GM21619 (cell line): ENCODE measurements at regions not wholly inside any gene's neighbourhood (a gene's known extent, or its start where the extent isn't known, plus 50 kb on each side); places are given as distances from the start of the nearest gene placed in this dataset.
"Not testable (repeated sequence)": the region's sequence is repeated elsewhere in the genome, so short reads cannot be mapped to it uniquely, and the experiment has no call there.

Source experiments
- ATAC-seq: cut with Tn5 transposase; IDR thresholded peaks from one replicate; pipeline ENCODE4 v1.9.1; 2021; ENCODE audit not compliant: unreplicated experiment

DNA sequence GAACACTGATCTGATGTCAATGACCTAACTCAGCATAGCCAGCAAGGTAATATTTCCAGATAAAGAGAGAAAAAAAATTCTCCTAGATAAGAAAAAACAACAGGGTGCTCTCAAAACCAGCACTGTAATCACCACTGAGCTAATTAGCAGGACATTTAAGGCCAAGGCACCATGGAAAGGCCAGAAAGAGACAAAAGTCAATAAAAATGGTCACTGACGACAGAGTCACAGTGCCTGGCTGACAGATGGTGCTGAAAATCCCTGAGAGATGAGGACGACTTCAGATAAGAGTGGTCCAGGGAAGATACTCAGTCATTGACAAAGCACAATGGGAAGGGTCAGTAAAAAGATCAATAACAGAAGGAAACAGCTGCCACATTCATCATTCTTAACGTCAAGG, 186.7 kb downstream of the SPATA31A6 start:
- not testable (repeated sequence) for ATAC-seq

DNA sequence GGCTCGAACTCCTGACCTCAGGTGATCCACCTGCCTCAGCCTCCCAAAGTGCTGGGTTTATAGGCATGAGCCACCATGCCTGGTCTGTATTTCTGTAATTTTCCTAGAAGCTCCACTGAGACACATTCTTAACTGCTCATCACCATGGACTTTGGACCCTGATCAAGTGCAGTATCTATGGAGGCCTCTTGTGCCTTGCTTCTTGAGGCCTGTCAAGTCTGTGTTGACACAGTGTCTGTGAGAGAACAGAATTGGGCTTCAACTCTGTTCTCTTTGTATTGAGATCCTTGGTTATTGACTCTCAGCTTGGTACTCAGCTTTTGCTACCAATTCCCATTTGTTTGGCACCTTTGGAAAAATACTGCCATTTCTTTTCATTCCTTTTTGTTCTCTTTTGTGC, 188.0 kb downstream of the SPATA31A6 start:
- ATAC-seq, result not testable (repeated sequence)

DNA sequence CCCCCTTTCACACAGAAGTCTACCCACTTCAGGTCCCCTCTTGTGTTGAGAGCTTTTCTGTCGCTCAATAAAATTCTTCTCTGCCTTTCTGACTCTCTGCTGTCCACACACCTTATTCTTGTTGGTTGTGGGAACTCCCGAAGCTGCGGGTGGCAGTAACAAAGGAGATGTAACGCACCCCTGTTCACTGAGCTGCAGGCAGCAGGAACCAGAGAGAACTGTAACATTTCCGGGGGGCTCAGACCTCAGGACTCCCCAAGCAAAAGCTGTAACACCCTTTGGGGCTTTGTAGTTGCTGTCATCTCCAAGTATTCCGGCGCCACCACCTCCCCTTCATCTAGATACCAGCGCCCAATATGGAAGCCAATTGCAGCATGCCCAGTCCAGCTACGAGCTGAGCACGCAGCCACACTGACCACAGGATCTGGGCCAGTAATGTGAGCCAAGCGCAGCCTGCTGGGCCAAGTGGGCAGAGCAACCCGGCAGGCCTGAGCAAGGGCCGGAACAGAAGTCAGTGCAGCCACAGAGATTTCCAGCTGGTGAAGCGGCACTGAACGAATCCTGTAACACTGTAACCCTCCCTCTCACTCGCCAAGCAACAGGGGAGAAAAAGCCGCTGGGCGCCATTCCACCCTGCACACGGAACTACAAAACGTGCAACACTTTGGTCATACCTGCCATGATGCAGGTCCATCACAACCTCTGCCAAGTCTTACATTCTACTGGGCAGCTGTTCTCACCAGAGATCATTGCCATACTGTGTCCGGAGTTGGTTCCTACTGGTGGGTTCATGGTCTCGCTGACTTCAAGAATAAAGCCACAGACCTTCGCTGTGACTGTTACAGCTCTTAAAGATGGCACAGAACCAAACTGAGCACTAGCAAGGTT, 194.3 kb downstream of the SPATA31A6 start:
- not testable (repeated sequence) for ATAC-seq

DNA sequence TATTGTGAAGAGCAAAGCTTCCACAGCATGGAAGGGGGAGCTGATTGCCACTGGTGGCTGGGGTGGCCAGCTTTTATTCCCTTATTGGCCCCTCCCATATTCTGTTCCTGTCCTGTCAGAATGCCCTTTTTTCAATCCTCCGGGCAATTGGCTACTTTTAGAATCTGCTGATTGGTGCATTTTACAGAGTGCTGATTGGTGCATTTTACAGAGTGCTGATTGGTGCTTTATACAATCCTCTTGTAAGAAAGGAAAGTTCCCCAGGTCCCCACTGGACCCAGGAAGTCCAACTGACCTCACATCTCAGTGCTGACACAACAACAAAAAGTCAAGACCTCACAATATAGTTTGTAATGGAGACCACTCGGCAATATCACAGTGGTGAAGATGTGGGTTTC, 195.0 kb downstream of the SPATA31A6 start:
- ATAC-seq, result no peak

DNA sequence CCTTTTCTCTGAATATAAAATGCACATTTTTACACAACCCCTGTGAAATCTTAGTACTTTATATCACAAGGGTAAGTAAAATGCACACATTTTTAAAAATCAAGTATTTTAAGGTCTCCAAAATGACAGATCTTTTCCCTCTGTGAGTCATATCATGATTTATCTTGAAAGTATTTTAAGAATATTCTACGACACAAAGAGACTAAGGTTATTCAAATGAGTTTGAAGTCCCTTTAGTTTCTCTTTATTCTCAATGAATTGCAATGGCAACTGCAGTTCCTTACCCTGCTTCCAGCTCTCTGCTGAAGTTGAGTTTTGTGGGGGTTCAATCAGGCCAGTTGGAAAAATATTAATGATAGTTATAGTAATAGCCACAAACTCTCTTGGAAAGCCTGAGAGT, 196.1 kb downstream of the SPATA31A6 start:
- not testable (repeated sequence) for ATAC-seq

DNA sequence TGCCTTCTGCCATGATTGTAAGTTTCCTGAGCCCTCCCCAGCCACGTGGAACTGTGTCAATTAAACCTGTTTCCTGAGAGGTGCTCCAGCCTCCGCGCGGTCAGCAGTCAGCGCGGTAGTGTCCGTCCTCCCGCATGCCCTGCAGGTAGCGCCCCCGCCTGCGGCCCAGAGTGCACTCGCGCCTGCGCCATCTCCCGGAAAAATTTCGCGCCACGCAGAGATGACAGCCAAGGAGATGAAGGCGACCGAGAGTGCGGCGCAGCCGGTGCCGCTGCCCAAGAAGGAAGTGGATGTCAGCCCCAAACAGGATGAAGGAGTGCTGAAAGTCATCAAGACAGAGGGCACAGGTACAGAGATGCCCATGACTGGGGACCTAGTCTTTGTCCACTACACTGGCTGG, 201.1 kb downstream of the SPATA31A6 start:
- not testable (repeated sequence) for ATAC-seq

DNA sequence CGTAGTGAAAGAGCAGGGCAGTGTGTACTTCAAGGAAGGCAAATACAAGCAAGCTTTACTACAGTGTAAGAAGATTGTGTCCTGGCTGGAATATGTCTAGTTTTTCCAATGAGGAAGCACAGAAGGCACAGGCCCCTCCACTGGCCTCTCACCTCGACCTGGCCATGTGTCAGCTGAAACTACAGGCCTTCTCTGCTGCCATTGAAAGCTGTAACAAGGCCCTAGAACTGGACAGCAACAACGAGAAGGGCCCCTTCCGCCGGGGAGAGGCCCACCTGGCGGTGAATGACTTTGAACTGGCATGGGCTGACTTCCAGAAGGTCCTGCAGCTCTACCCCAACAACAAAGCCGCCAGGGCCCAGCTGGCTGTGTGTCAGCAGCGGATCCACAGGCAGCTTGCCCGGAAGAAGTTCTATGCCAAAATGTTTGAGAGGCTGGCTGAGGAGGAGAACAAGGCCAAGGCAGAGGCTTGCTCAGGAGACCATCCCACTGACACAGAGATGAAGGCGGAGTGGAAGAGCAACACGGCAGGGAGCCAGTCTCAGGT, 202.2 kb downstream of the SPATA31A6 start:
- not testable (repeated sequence) for ATAC-seq

DNA sequence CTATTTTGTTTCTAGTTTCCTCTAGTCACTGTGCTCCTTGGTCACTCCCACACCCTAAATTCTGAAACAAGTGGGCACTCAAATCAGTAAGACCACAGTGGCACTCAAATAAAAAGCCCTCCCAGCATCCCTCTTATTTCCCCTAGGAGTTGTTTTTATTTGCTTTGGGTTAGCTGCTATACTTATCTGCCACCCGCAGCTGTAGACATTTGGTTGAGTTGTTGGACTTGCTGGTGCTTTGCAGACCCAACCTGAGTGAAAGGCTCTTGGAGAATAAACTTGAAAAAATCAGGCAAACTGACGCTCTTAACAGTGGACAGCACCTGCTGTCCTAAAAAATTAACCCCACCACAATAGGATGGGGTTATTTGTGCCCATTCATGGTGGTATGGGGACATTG, 203.0 kb downstream of the SPATA31A6 start:
- ATAC-seq, result no peak

DNA sequence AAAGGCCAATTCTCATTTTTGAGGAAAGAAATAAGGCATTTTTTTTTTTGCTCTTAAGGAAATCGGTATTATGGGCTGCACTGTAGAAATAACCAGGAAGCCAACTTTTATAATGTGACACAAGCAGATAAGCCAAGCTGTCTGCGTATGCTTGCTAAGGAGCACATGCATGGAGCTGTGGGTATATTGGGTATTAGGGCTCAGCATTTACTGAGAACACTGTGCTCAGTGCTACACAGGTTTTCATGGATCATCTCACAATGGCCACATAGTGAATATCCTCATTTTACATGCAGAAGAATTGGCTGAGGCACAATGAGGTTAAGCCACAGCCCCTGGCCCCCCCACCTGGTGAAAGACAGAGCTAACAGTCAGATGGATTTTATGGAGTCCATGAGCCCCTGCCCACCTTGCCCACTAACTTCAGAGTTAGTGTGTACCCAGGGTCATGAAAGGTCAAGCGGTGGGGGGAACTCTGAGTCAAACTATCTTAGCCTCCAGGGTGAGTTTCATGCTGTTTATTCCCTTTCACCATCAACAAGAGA, 204.8 kb downstream of the SPATA31A6 start:
- ATAC-seq, result no peak

DNA sequence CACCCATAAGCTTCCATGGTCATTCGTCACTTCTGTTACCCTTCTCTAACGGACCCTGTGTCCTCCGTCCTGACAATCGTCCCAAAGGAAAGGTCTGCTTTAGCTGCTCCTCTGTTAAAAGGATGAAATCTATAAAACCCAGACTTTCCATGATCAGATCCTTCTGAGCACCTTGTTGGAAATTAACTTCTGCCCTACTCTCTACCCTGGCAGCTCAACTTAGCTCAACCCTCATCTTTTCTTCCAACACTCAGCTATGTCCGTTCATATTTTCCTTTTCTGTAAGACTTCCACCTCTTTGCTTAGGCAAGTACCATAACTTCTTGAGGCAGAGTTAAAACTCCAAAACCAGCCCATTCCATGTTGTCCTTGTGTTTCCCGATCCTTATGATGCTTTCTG, 205.4 kb downstream of the SPATA31A6 start:
- no peak for ATAC-seq

DNA sequence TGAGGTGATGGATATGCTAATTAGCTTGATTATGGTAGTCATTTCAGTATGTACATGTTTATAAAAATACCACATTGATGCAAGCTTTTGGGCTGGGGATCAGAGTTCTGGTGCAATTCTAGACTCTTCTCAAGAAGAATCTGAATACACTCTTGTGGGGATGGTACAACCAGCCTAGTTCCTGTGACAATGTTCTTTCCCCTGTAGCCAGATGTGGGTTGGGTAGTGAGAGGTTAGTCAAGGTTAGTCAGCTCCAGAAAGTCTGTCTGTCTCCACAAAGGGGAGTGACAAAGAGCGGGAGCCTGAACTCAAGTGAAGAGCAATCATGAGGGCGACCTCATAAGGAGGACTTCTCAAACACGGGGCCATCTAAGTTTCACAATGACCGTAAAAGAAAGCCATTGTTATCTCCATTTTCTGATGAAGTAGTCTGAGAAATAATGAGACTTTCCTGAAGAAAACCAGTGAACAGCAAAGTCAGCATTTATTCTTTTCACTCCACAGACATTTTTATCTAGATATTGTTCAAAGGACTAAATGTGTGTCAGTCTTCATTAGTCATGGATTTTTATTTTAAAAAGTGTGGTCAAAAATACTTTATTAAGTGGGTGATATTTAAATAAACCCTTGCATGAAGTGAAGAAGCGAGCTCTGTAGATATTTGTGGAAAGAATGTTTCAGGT, 209.5 kb downstream of the SPATA31A6 start:
- not testable (repeated sequence) for ATAC-seq

DNA sequence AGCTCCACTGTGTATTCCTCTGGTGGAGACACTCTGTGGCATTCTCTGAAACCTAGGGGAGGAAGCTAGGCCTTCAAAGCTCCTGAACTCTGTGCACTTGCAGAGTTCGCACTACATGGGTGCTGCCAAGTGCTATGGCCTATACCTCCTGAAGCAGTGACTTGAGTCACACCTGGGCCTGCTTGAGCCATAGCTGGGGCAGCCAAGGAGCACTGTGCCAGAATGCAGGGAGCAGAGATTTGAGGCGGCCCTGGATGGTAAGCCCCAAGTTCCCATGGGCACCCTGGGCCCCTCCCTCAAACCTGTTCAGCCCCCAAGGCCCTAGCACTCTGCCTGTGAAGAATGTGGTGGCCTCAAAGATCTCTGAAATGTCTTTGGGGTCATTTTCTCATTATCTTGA, 212.9 kb downstream of the SPATA31A6 start:
- ATAC-seq, result no peak

DNA sequence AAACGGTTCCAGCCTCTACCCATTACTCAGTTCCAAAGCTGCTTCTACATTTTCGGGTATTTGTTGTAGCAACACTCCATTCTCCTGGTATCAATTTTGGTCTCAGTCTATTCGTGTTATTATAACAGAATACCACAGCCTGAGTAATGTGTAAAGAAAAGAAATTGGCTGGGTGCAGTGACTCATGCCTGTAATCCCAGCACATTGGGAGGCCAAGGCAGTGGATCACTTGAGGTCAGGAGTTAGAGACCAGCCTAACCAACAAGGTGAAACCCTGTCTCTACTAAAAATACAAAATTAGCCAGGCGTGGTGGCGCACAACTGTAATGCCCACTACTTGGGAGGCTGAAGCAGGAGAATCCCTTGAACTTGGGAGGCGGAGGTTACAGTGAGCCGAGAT, 213.9 kb downstream of the SPATA31A6 start:
- not testable (repeated sequence) for ATAC-seq

DNA sequence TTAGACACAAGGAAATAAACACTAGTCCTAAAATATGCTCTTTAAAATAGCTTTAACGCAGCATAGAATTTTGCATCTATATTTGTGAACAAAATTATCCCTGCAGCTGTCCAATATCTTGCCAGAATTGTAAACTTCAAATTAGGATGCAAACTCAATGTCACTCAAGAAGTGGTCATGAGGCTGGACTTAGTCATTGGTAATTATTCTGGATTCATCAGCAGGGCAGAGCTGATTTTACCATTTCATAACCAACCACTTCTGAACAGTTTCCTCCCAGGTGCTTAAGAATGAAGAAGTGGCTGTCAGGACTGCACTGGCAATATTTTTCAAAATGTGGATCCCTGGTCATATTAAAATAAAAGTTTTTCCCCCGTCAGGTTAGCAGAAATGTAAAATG, 219.5 kb downstream of the SPATA31A6 start:
- not testable (repeated sequence) for ATAC-seq

DNA sequence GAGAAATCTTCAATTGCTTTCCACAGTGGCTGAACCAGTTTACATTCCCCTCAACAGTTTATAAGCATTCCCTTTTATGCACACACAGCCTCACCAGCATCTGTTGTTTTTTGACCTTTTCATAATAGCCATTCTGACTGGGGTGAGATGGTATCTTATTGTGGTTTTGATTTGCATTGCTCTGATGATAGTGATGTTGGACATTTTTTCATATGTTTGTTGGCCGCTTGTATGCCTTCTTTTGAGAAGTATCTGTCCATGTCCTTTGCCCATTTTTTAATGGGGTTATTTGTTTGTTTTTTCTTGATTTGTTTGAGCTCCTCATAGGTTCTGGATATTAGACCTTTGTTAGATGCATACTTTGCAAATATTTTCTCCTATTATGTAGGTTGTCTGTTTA, 226.1 kb downstream of the SPATA31A6 start:
- not testable (repeated sequence) for ATAC-seq

DNA sequence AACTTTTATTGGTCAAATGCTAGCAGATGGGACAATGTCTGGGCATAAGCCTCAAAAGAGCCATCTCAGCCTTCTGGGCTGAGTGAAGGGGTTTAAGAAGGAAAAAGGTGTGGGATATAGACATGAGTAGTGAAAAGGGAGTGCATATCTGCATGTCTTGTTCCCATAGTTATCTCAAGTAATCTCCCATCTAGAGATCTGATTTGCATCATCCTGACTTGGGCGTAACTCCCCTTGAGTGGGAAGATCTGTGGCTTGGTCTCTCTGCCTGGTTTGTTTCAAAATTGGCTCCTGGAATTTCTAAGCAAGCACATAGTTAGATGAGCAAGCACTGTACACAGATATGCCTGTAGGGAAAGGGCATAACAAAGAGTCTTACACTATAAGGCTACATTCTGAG, 228.9 kb downstream of the SPATA31A6 start:
- not testable (repeated sequence) for ATAC-seq

DNA sequence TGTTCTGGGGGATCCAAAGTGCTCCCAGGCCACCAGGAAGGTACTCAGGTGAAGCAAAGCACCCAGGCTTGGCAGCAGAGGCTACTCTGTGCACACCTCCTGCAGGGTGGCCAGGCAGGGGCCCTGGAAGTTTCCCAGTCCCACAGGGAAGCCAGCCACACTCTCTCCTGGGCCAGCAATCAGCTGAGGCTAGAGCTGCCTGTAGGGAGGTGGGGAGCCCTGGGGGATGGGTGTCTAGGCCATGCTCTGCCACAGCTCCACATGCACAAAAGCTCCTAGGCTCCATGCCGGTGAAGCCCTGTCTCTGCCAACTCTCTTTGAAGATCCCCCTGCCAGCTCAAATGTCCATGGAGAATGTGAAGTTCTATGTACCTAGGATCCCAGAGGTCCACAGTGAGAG, 231.4 kb downstream of the SPATA31A6 start:
- not testable (repeated sequence) for ATAC-seq

DNA sequence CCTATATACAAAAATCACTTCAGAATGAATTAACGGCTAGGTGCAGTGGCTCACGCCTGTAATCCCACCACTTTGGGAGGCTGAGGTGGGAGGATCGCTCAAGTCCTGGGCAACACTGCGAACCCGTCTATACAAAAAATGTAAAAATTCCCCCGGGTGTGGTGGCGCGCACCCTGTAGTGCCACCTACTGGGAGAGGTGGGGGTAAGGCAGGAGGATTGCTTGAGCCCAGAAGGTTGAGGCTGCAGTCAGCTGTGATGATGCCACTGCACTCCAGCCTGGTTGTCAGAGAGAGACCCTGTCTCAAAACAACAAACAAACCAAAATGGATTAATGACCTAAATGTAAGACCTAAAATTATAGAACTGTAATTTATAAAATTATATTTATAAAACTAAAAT, 236.2 kb downstream of the SPATA31A6 start:
- not testable (repeated sequence) for ATAC-seq

DNA sequence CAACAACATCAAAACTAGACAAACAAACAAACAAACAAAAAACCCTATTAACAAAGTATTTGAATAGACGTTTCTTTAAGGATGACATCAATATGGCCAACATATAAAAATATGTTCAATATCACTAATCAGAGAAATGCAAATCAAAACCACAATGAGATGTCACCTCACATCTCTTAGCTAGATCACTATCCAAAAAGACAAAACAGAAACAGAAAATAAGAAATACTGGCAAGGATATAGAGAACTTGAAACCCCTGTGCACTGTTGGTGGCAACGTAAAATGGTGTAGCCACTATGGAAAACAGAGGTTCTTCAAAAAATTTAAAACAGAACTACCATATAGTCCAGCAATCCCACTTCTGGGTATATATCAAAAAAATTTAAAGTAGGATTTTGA, 236.9 kb downstream of the SPATA31A6 start:
- peak; percentile 78 for ATAC-seq

DNA sequence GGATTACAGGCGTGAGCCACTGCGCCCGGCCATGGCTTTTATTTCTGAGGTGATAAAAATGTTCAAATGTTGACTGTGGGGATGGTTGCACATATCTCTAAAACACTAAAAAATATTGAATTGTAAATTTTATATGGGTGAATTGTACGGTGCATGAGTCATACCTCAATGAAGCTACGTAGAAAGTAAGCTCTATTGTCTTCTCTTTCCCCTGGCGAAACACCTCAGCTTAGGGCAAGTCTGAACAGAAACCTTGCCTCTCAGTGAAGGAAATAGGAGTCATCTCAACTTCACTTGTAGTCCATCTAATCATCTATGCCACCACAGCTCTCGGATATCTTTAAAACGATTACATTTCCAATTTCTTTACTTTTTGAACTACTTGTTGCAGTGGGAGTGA, 238.2 kb downstream of the SPATA31A6 start:
- ATAC-seq, result not testable (repeated sequence)
